Fibroblast of lung (primary cell): ENCODE measurements at regions not wholly inside any gene's neighbourhood (a gene's known extent, or its start where the extent isn't known, plus 50 kb on each side); places are given as distances from the start of the nearest gene placed in this dataset.

Source experiments
- DNase-seq, 2 donors: peaks; one replicate each; pipeline versions ENCODE4 v3.0.0 to v3.0.0-alpha.2; 2010; ENCODE audit warnings: low read depth in 2 of 2
- H2AFZ ChIP-seq: 2 replicates; pipeline ENCODE4 v1.5.1; 2012; ENCODE audit warnings: low read length, control low read depth, inconsistent platforms
- H3K27ac ChIP-seq: 2 replicates; pipeline ENCODE4 v1.5.1; 2011; ENCODE audit warnings: low read length, control low read depth; ENCODE audit not compliant: insufficient read depth
- H3K27me3 ChIP-seq: 2 replicates; pipeline ENCODE4 v1.5.1; 2011; ENCODE audit warnings: mild to moderate bottlenecking, low read length; ENCODE audit not compliant: control insufficient read depth, insufficient read depth
- H3K36me3 ChIP-seq: 2 replicates; pipeline ENCODE4 v1.5.1; 2011; ENCODE audit warnings: low read length; ENCODE audit not compliant: control insufficient read depth, insufficient read depth
- H3K4me1 ChIP-seq: 2 replicates; pipeline ENCODE4 v1.5.1; 2011; ENCODE audit warnings: low read length; ENCODE audit not compliant: control insufficient read depth, insufficient read depth; ENCODE audit errors: extremely low read depth
- H3K4me2 ChIP-seq: 2 replicates; pipeline ENCODE4 v1.5.1; 2011; ENCODE audit warnings: low read length, control low read depth; ENCODE audit not compliant: insufficient read depth; ENCODE audit errors: extremely low read depth
- H3K4me3 ChIP-seq, 4 experiments: fragments of 200-600 bp in 1 of 4; sonication (generic) in 1 of 4; replicated peaks in 1 of 4; 2 replicates each; pipeline ENCODE4 v1.5.1; 2011 to 2016; ENCODE audit warnings: low read length in 4 of 4, low read depth in 3 of 4, mild to moderate bottlenecking in 3 of 4, control low read depth in 2 of 4, inconsistent platforms in 1 of 4, mixed read lengths in 1 of 4; ENCODE audit not compliant: insufficient read depth in 1 of 4; ENCODE audit errors: control extremely low read depth in 1 of 4
- H3K79me2 ChIP-seq: 2 replicates; pipeline ENCODE4 v1.5.1; 2012; ENCODE audit warnings: mild to moderate bottlenecking, low read length, inconsistent platforms; ENCODE audit not compliant: control insufficient read depth, insufficient read depth
- H3K9ac ChIP-seq: 2 replicates; pipeline ENCODE4 v1.5.1; 2011; ENCODE audit warnings: mild to moderate bottlenecking, low read length, control low read depth; ENCODE audit not compliant: insufficient read depth
- H3K9me3 ChIP-seq: 2 replicates; pipeline ENCODE4 v1.5.1; 2012; ENCODE audit warnings: low read depth, low read length; ENCODE audit not compliant: control insufficient read depth, insufficient read depth
- H4K20me1 ChIP-seq: 2 replicates; pipeline ENCODE4 v1.5.1; 2011; ENCODE audit warnings: low read length; ENCODE audit not compliant: control insufficient read depth, insufficient read depth; ENCODE audit errors: extremely low read depth
- EZH2 ChIP-seq: IDR thresholded peaks from 2 replicates; pipeline ENCODE4 v1.5.1; 2012; ENCODE audit warnings: low read length, control low read depth, mild to moderate bottlenecking; ENCODE audit errors: missing control alignments
- TF ChIP-seq, protein P1 (sequence below), 2 donors: IDR thresholded peaks in 1 of 2; conservative IDR thresholded peaks in 1 of 2; 1 replicate in 1 of 2; 2 replicates in 1 of 2; pipeline ENCODE4 v1.5.1; 2011 to 2012; ENCODE audit warnings: low read length in 2 of 2, control low read depth in 1 of 2, inconsistent platforms in 1 of 2, low read depth in 1 of 2, mild to moderate bottlenecking in 1 of 2

DNA sequence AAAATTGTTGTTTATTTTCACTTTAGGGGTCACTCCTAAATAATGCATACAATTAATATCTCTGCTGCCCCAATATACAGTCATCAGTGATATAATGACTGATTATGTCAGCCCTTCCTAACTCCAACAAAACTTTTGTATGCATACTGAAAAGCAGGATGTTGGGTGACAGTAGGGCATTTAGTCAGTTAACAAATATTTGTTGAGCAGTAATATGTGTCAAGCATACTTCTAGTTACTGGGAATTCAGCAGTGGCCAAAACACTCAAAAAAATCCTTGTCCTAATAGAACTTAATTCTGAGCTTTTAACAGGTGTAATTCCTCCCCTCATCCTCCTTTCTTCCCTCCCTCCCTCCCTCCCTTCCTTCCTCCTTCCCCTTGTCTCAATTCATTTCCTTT, 560.7 kb upstream of the KLHL1 start:
- TF ChIP-seq, protein P1, sequence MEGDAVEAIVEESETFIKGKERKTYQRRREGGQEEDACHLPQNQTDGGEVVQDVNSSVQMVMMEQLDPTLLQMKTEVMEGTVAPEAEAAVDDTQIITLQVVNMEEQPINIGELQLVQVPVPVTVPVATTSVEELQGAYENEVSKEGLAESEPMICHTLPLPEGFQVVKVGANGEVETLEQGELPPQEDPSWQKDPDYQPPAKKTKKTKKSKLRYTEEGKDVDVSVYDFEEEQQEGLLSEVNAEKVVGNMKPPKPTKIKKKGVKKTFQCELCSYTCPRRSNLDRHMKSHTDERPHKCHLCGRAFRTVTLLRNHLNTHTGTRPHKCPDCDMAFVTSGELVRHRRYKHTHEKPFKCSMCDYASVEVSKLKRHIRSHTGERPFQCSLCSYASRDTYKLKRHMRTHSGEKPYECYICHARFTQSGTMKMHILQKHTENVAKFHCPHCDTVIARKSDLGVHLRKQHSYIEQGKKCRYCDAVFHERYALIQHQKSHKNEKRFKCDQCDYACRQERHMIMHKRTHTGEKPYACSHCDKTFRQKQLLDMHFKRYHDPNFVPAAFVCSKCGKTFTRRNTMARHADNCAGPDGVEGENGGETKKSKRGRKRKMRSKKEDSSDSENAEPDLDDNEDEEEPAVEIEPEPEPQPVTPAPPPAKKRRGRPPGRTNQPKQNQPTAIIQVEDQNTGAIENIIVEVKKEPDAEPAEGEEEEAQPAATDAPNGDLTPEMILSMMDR (conservative IDR thresholded peaks at IDR 0.05 in 1 of 2, IDR thresholded peaks at IDR 0.05 in 1 of 2; ENCODE audit: low read depth in 1 of 2, low read length in 2 of 2), result no peak
- TF ChIP-seq EZH2, result no peak
- H3K4me3 ChIP-seq, result no peak overlapping the region
- no peaks in the 10 kb centered on the region for H3K36me3 ChIP-seq
- peak in 1 of 2 donors; percentile 5 for DNase-seq
- H3K9ac ChIP-seq, result no peak overlapping the region
- H3K79me2 ChIP-seq, result no peaks in the 10 kb centered on the region
- H3K4me2 ChIP-seq, result no peak overlapping the region
- H4K20me1 ChIP-seq, result no peaks in the 10 kb centered on the region
- H3K27ac ChIP-seq, result no peak overlapping the region
- no peaks in the 10 kb centered on the region for H3K27me3 ChIP-seq
- H3K9me3 ChIP-seq, result no peaks in the 10 kb centered on the region
- H2AFZ ChIP-seq, result no peak overlapping the region
- no peaks in the 10 kb centered on the region for H3K4me1 ChIP-seq

- H3K36me3 ChIP-seq, result no peaks in the 10 kb centered on the region
- H3K27me3 ChIP-seq, result no peaks in the 10 kb centered on the region
- no peaks in the 10 kb centered on the region for H3K79me2 ChIP-seq
- no peak overlapping the region for H2AFZ ChIP-seq
- no peak overlapping the region for H3K4me2 ChIP-seq
- DNase-seq, result no peak
- H3K9me3 ChIP-seq, result no peaks in the 10 kb centered on the region
- TF ChIP-seq, protein P1 (conservative IDR thresholded peaks at IDR 0.05 in 1 of 2, IDR thresholded peaks at IDR 0.05 in 1 of 2; ENCODE audit: low read depth in 1 of 2, low read length in 2 of 2), result no peak
- no peak for TF ChIP-seq EZH2
- H3K27ac ChIP-seq, result no peak overlapping the region
- no peaks in the 10 kb centered on the region for H3K4me1 ChIP-seq
- no peak overlapping the region for H3K4me3 ChIP-seq
- H3K9ac ChIP-seq, result no peak overlapping the region
- H4K20me1 ChIP-seq, result no peaks in the 10 kb centered on the region
These were observed 560.0 kb upstream of the KLHL1 start for GRCh38 chr13:70668293-70668692.

DNA sequence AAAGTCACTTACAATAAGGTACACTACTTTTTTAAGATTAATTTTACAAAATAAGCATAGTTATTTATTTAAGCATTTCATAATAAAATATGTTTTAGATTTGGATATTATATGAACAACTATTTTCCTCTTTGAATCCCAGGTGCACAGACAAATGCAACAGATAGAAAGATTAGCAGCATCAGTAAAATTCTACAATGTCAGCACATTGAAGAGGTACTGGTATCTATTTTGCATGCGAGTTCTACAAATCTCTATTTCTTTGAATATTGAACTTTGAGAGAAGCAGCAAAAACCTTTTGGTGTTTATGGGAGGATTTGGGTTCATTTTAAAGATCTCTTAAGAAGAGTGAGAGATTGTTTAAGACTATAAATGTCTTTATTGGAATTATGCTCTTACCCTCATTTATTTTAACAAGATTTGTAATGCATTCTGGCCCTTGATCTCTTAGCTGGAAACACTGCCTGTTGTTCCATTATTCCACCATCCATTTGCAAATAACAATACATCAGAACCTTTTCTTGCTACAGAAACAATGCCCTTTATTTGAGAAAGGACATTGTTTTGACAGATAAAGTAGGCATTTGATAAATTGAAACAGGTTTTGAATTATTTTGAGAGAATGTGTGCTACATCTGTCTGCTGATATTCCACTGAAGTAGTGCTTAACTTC, 558.8 kb upstream of the KLHL1 start:
- Histone ChIP-seq H3K27me3 (no peaks in the 10 kb centered on the region), H2AFZ (no peak overlapping the region)

More for the DNA sequence above, 558.8 kb upstream of the KLHL1 start:
- Histone ChIP-seq H4K20me1 (no peaks in the 10 kb centered on the region), H3K79me2 (no peaks in the 10 kb centered on the region), H3K36me3 (no peaks in the 10 kb centered on the region), H3K4me3 (no peak overlapping the region), H3K4me1 (no peaks in the 10 kb centered on the region), H3K4me2 (no peak overlapping the region), H3K9me3 (no peaks in the 10 kb centered on the region), H3K27ac (no peak overlapping the region), H3K9ac (no peak overlapping the region)
- no peak for TF ChIP-seq EZH2
- TF ChIP-seq, protein P1 (conservative IDR thresholded peaks at IDR 0.05 in 1 of 2, IDR thresholded peaks at IDR 0.05 in 1 of 2; ENCODE audit: low read depth in 1 of 2, low read length in 2 of 2), result no peak
- DNase-seq, result no peak
